ENCODE measurements at regions not wholly inside any gene's neighbourhood (a gene's known extent, or its start where the extent isn't known, plus 50 kb on each side); places are given as distances from the start of the nearest gene placed in this dataset.

- 55 to 87% (median 79%) methylated on average over 3 of the region's 3 CpGs for WGBS, 5 donors
- DNase-seq, result no peak
- intact Hi-C loops (cut with DNase I; ENCODE audit: low total_unique reads), result no loop called here
Observed at GRCh38 chr4:18735740-18736268, 714.2 kb upstream of the LCORL start.

GRCh38 chr4:18734405-18734804 is 712.9 kb upstream of the LCORL start:
- TF ChIP-seq POLR2AphosphoS5 (IDR thresholded peaks at IDR 0.05) (no peak), POLR2A (IDR thresholded peaks at IDR 0.05) (no peak)
- TF ChIP-seq, protein P1, sequence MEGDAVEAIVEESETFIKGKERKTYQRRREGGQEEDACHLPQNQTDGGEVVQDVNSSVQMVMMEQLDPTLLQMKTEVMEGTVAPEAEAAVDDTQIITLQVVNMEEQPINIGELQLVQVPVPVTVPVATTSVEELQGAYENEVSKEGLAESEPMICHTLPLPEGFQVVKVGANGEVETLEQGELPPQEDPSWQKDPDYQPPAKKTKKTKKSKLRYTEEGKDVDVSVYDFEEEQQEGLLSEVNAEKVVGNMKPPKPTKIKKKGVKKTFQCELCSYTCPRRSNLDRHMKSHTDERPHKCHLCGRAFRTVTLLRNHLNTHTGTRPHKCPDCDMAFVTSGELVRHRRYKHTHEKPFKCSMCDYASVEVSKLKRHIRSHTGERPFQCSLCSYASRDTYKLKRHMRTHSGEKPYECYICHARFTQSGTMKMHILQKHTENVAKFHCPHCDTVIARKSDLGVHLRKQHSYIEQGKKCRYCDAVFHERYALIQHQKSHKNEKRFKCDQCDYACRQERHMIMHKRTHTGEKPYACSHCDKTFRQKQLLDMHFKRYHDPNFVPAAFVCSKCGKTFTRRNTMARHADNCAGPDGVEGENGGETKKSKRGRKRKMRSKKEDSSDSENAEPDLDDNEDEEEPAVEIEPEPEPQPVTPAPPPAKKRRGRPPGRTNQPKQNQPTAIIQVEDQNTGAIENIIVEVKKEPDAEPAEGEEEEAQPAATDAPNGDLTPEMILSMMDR (IDR thresholded peaks at IDR 0.05 in 8 of 11, conservative IDR thresholded peaks at IDR 0.05 in 3 of 11), result no peak
- Histone ChIP-seq H3K9me3 (no peaks in the 10 kb centered on the region), H3K4me3 (no peak overlapping the region), H3K27me3 (replicated peaks in 1 of 7) (no peaks in the 10 kb centered on the region), H3K27ac (no peak overlapping the region), H3K4me1 (no peaks in the 10 kb centered on the region), H3K36me3 (no peaks in the 10 kb centered on the region)
- intact Hi-C loops (cut with DNase I; ENCODE audit: low total_unique reads), result no loop called here
- WGBS, 5 donors, result 52 to 74% (median 71%) methylated on average over 2 of the region's 2 CpGs
- no peak for DNase-seq

More at GRCh38 chr4:18735740-18736268, 714.2 kb upstream of the LCORL start:
- Histone ChIP-seq H3K4me1 (no peaks in the 10 kb centered on the region), H3K27ac (no peak overlapping the region), H3K36me3 (no peaks in the 10 kb centered on the region), H3K4me3 (no peak overlapping the region), H3K9me3 (no peaks in the 10 kb centered on the region), H3K27me3 (replicated peaks in 1 of 7) (no peaks in the 10 kb centered on the region)
- TF ChIP-seq POLR2A (IDR thresholded peaks at IDR 0.05), result no peak
- no peak for TF ChIP-seq POLR2AphosphoS5 (IDR thresholded peaks at IDR 0.05)
- TF ChIP-seq, protein P1 (IDR thresholded peaks at IDR 0.05 in 8 of 11, conservative IDR thresholded peaks at IDR 0.05 in 3 of 11), result no peak

GRCh38 chr4:18733961-18734360 is 712.4 kb upstream of the LCORL start:
- no peak for TF ChIP-seq POLR2A (IDR thresholded peaks at IDR 0.05)
- TF ChIP-seq, protein P1 (IDR thresholded peaks at IDR 0.05 in 8 of 11, conservative IDR thresholded peaks at IDR 0.05 in 3 of 11), result no peak
- TF ChIP-seq POLR2AphosphoS5 (IDR thresholded peaks at IDR 0.05), result no peak
- H3K4me3 ChIP-seq, result no peak overlapping the region
- H3K9me3 ChIP-seq, result no peaks in the 10 kb centered on the region
- H3K27ac ChIP-seq, result no peak overlapping the region
- H3K4me1 ChIP-seq, result no peaks in the 10 kb centered on the region
- no peaks in the 10 kb centered on the region for H3K36me3 ChIP-seq
- no peak for DNase-seq
- 49 to 72% (median 66%) methylated on average over 2 of the region's 2 CpGs for WGBS, 5 donors
- intact Hi-C loops (cut with DNase I; ENCODE audit: low total_unique reads), result no loop called here
- H3K27me3 ChIP-seq (replicated peaks in 1 of 7), result no peaks in the 10 kb centered on the region

- Histone ChIP-seq H3K27ac (no peak overlapping the region), H3K36me3 (no peaks in the 10 kb centered on the region), H3K4me3 (no peak overlapping the region), H3K27me3 (replicated peaks in 1 of 7) (peaks cover 0 to 3% (median 0%) of the 10 kb centered on the region in 7 donors), H3K4me1 (no peaks in the 10 kb centered on the region), H3K9me3 (peaks cover 0 to 12% (median 4%) of the 10 kb centered on the region in 8 donors)
- WGBS, 5 donors, result 8 to 29% (median 12%) methylated on average over 1 of the region's 1 CpG
- DNase-seq, result no peak
- no peak for TF ChIP-seq POLR2A (IDR thresholded peaks at IDR 0.05)
- TF ChIP-seq, protein P1 (IDR thresholded peaks at IDR 0.05 in 8 of 11, conservative IDR thresholded peaks at IDR 0.05 in 3 of 11), result no peak
- TF ChIP-seq POLR2AphosphoS5 (IDR thresholded peaks at IDR 0.05), result no peak
- intact Hi-C loops (cut with DNase I; ENCODE audit: low total_unique reads), result no loop called here
Observed at GRCh38 chr4:18722748-18723191, 701.2 kb upstream of the LCORL start.
